ENCODE measurements at regions not wholly inside any gene's neighbourhood (a gene's known extent, or its start where the extent isn't known, plus 50 kb on each side); places are given as distances from the start of the nearest gene placed in this dataset.

GRCh38 chr12:78519422-78519821 lies 345.2 kb upstream of the SYT1 start:
- Histone ChIP-seq H3K4me3 (ENCODE audit: low read length) (no peak overlapping the region), H3K27ac (ENCODE audit: low read length) (no peak overlapping the region), H3K4me1 (ENCODE audit: control insufficient read depth, low read depth, low read length) (no peaks in the 10 kb centered on the region), H3K27me3 (ENCODE audit: control insufficient read depth, insufficient read depth, low read length) (no peaks in the 10 kb centered on the region), H3K9me3 (ENCODE audit: control insufficient read depth, low read depth, low read length) (no peaks in the 10 kb centered on the region), H3K9ac (ENCODE audit: low read length) (no peak overlapping the region), H3K36me3 (ENCODE audit: control insufficient read depth, low read depth, low read length) (no peaks in the 10 kb centered on the region)

- no peak overlapping the region for H3K4me3 ChIP-seq (ENCODE audit: low read length)
- H3K9ac ChIP-seq (ENCODE audit: low read length): no peak overlapping the region
- no peak overlapping the region for H3K27ac ChIP-seq (ENCODE audit: low read length)
- H3K27me3 ChIP-seq (ENCODE audit: control insufficient read depth, insufficient read depth, low read length): no peaks in the 10 kb centered on the region
- H3K4me1 ChIP-seq (ENCODE audit: control insufficient read depth, low read depth, low read length): peaks cover 31% of the 10 kb centered on the region
- H3K9me3 ChIP-seq (ENCODE audit: control insufficient read depth, low read depth, low read length): no peaks in the 10 kb centered on the region
- H3K36me3 ChIP-seq (ENCODE audit: control insufficient read depth, low read depth, low read length): no peaks in the 10 kb centered on the region
These were observed 334.3 kb upstream of the SYT1 start for GRCh38 chr12:78530100-78530765.

- Histone ChIP-seq H3K9me3 (ENCODE audit: control insufficient read depth, low read depth, low read length) (no peaks in the 10 kb centered on the region), H3K27ac (ENCODE audit: low read length) (no peak overlapping the region), H3K4me3 (ENCODE audit: low read length) (no peak overlapping the region), H3K27me3 (ENCODE audit: control insufficient read depth, insufficient read depth, low read length) (no peaks in the 10 kb centered on the region), H3K9ac (ENCODE audit: low read length) (no peak overlapping the region), H3K4me1 (ENCODE audit: control insufficient read depth, low read depth, low read length) (peaks cover 31% of the 10 kb centered on the region), H3K36me3 (ENCODE audit: control insufficient read depth, low read depth, low read length) (no peaks in the 10 kb centered on the region)
These were observed 332.6 kb upstream of the SYT1 start for GRCh38 chr12:78531831-78532458.

GRCh38 chr12:78534311-78534710 lies 330.3 kb upstream of the SYT1 start:
- Histone ChIP-seq H3K36me3 (ENCODE audit: control insufficient read depth, low read depth, low read length) (no peaks in the 10 kb centered on the region), H3K4me3 (ENCODE audit: low read length) (no peak overlapping the region), H3K27me3 (ENCODE audit: control insufficient read depth, insufficient read depth, low read length) (no peaks in the 10 kb centered on the region), H3K9ac (ENCODE audit: low read length) (no peak overlapping the region), H3K27ac (ENCODE audit: low read length) (no peak overlapping the region), H3K9me3 (ENCODE audit: control insufficient read depth, low read depth, low read length) (no peaks in the 10 kb centered on the region), H3K4me1 (ENCODE audit: control insufficient read depth, low read depth, low read length) (peaks cover 31% of the 10 kb centered on the region)

- no peaks in the 10 kb centered on the region for H3K4me1 ChIP-seq (ENCODE audit: control insufficient read depth, low read depth, low read length)
- no peaks in the 10 kb centered on the region for H3K27me3 ChIP-seq (ENCODE audit: control insufficient read depth, insufficient read depth, low read length)
- H3K9me3 ChIP-seq (ENCODE audit: control insufficient read depth, low read depth, low read length): no peaks in the 10 kb centered on the region
- H3K4me3 ChIP-seq (ENCODE audit: low read length): no peak overlapping the region
- H3K36me3 ChIP-seq (ENCODE audit: control insufficient read depth, low read depth, low read length): no peaks in the 10 kb centered on the region
- H3K9ac ChIP-seq (ENCODE audit: low read length): no peak overlapping the region
- no peak overlapping the region for H3K27ac ChIP-seq (ENCODE audit: low read length)
These were observed 323.8 kb upstream of the SYT1 start for GRCh38 chr12:78540606-78541336.

- no peaks in the 10 kb centered on the region for H3K36me3 ChIP-seq (ENCODE audit: control insufficient read depth, low read depth, low read length)
- H3K4me3 ChIP-seq (ENCODE audit: low read length): no peak overlapping the region
- no peak overlapping the region for H3K27ac ChIP-seq (ENCODE audit: low read length)
- no peak overlapping the region for H3K9ac ChIP-seq (ENCODE audit: low read length)
- H3K27me3 ChIP-seq (ENCODE audit: control insufficient read depth, insufficient read depth, low read length): no peaks in the 10 kb centered on the region
- no peaks in the 10 kb centered on the region for H3K4me1 ChIP-seq (ENCODE audit: control insufficient read depth, low read depth, low read length)
- no peaks in the 10 kb centered on the region for H3K9me3 ChIP-seq (ENCODE audit: control insufficient read depth, low read depth, low read length)
These were observed 313.7 kb upstream of the SYT1 start for GRCh38 chr12:78550831-78551230.

- Histone ChIP-seq H3K4me1 (ENCODE audit: control insufficient read depth, low read depth, low read length) (no peaks in the 10 kb centered on the region), H3K9me3 (ENCODE audit: control insufficient read depth, low read depth, low read length) (no peaks in the 10 kb centered on the region), H3K36me3 (ENCODE audit: control insufficient read depth, low read depth, low read length) (no peaks in the 10 kb centered on the region)
These were observed 308.8 kb upstream of the SYT1 start for GRCh38 chr12:78555802-78556201.

GRCh38 chr12:78556651-78557050 lies 307.9 kb upstream of the SYT1 start:
- Histone ChIP-seq H3K27me3 (ENCODE audit: control insufficient read depth, insufficient read depth, low read length) (no peaks in the 10 kb centered on the region), H3K36me3 (ENCODE audit: control insufficient read depth, low read depth, low read length) (no peaks in the 10 kb centered on the region), H3K4me3 (ENCODE audit: low read length) (no peak overlapping the region), H3K27ac (ENCODE audit: low read length) (no peak overlapping the region), H3K9ac (ENCODE audit: low read length) (no peak overlapping the region), H3K9me3 (ENCODE audit: control insufficient read depth, low read depth, low read length) (no peaks in the 10 kb centered on the region), H3K4me1 (ENCODE audit: control insufficient read depth, low read depth, low read length) (no peaks in the 10 kb centered on the region)

More at GRCh38 chr12:78555802-78556201, 308.8 kb upstream of the SYT1 start:
- Histone ChIP-seq H3K4me3 (ENCODE audit: low read length) (no peak overlapping the region), H3K9ac (ENCODE audit: low read length) (no peak overlapping the region), H3K27me3 (ENCODE audit: control insufficient read depth, insufficient read depth, low read length) (no peaks in the 10 kb centered on the region), H3K27ac (ENCODE audit: low read length) (no peak overlapping the region)

GRCh38 chr12:78559416-78559815 lies 305.2 kb upstream of the SYT1 start:
- Histone ChIP-seq H3K4me1 (ENCODE audit: control insufficient read depth, low read depth, low read length) (peaks cover 8% of the 10 kb centered on the region), H3K36me3 (ENCODE audit: control insufficient read depth, low read depth, low read length) (no peaks in the 10 kb centered on the region), H3K4me3 (ENCODE audit: low read length) (no peak overlapping the region), H3K27me3 (ENCODE audit: control insufficient read depth, insufficient read depth, low read length) (no peaks in the 10 kb centered on the region), H3K9ac (ENCODE audit: low read length) (no peak overlapping the region), H3K9me3 (ENCODE audit: control insufficient read depth, low read depth, low read length) (no peaks in the 10 kb centered on the region), H3K27ac (ENCODE audit: low read length) (no peak overlapping the region)

GRCh38 chr12:78559886-78560285 lies 304.7 kb upstream of the SYT1 start:
- Histone ChIP-seq H3K36me3 (ENCODE audit: control insufficient read depth, low read depth, low read length) (no peaks in the 10 kb centered on the region), H3K4me1 (ENCODE audit: control insufficient read depth, low read depth, low read length) (peaks cover 8% of the 10 kb centered on the region), H3K9ac (ENCODE audit: low read length) (no peak overlapping the region), H3K27me3 (ENCODE audit: control insufficient read depth, insufficient read depth, low read length) (no peaks in the 10 kb centered on the region), H3K9me3 (ENCODE audit: control insufficient read depth, low read depth, low read length) (no peaks in the 10 kb centered on the region), H3K4me3 (ENCODE audit: low read length) (no peak overlapping the region), H3K27ac (ENCODE audit: low read length) (no peak overlapping the region)

GRCh38 chr12:78560633-78561032 lies 303.9 kb upstream of the SYT1 start:
- Histone ChIP-seq H3K9ac (ENCODE audit: low read length) (no peak overlapping the region), H3K4me3 (ENCODE audit: low read length) (no peak overlapping the region), H3K27me3 (ENCODE audit: control insufficient read depth, insufficient read depth, low read length) (no peaks in the 10 kb centered on the region), H3K36me3 (ENCODE audit: control insufficient read depth, low read depth, low read length) (no peaks in the 10 kb centered on the region), H3K27ac (ENCODE audit: low read length) (no peak overlapping the region), H3K9me3 (ENCODE audit: control insufficient read depth, low read depth, low read length) (no peaks in the 10 kb centered on the region), H3K4me1 (ENCODE audit: control insufficient read depth, low read depth, low read length) (peaks cover 8% of the 10 kb centered on the region)
